ENCODE measurements at regions not wholly inside any gene's neighbourhood (a gene's known extent, or its start where the extent isn't known, plus 50 kb on each side); places are given as distances from the start of the nearest gene placed in this dataset.

GRCh38 chr4:8702020-8702495 is 109.5 kb downstream of the CPZ start:
- Mint-ChIP-seq H3K27me3 (ENCODE audit: low read depth in 3 of 3) (peaks cover 6 to 16% (median 13%) of the 10 kb centered on the region in 3 donors), H3K36me3 (no peaks in the 10 kb centered on the region), H3K4me3 (no peak overlapping the region), H3K4me1 (no peaks in the 10 kb centered on the region), H3K27ac (no peak overlapping the region), H3K9me3 (peaks cover 0 to 2% (median 0%) of the 10 kb centered on the region in 7 donors)
- no peaks in the 10 kb centered on the region for H4K20me1 ChIP-seq (ENCODE audit: insufficient read depth, low read length)
- H3K4me3 ChIP-seq (replicated peaks in 1 of 3; ENCODE audit: low read depth in 2 of 3, low read length in 3 of 3): no peak overlapping the region
- no peak overlapping the region for H3K4me2 ChIP-seq (replicated peaks; ENCODE audit: extremely low read depth, low read length, poor library complexity, severe bottlenecking)
- no peak overlapping the region for H2AFZ ChIP-seq (ENCODE audit: insufficient read depth, low read depth, low read length, poor library complexity, severe bottlenecking)
- H3K36me3 ChIP-seq (replicated peaks in 1 of 2; ENCODE audit: control insufficient read depth in 1 of 2, insufficient read depth in 2 of 2, low read length in 2 of 2): no peaks in the 10 kb centered on the region
- no peaks in the 10 kb centered on the region for H3K79me2 ChIP-seq (ENCODE audit: insufficient read depth, low read length)
- TF ChIP-seq, protein P1, sequence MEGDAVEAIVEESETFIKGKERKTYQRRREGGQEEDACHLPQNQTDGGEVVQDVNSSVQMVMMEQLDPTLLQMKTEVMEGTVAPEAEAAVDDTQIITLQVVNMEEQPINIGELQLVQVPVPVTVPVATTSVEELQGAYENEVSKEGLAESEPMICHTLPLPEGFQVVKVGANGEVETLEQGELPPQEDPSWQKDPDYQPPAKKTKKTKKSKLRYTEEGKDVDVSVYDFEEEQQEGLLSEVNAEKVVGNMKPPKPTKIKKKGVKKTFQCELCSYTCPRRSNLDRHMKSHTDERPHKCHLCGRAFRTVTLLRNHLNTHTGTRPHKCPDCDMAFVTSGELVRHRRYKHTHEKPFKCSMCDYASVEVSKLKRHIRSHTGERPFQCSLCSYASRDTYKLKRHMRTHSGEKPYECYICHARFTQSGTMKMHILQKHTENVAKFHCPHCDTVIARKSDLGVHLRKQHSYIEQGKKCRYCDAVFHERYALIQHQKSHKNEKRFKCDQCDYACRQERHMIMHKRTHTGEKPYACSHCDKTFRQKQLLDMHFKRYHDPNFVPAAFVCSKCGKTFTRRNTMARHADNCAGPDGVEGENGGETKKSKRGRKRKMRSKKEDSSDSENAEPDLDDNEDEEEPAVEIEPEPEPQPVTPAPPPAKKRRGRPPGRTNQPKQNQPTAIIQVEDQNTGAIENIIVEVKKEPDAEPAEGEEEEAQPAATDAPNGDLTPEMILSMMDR (IDR thresholded peaks at IDR 0.05): no peak
- H3K4me1 ChIP-seq (ENCODE audit: control insufficient read depth in 1 of 2, insufficient read depth in 2 of 2, low read length in 2 of 2): no peaks in the 10 kb centered on the region
- H3K9ac ChIP-seq (ENCODE audit: insufficient read depth, low read length, poor library complexity, severe bottlenecking): no peak overlapping the region
- H3K27me3 ChIP-seq (ENCODE audit: control insufficient read depth in 2 of 2, insufficient read depth in 2 of 2, low read length in 2 of 2): no peaks in the 10 kb centered on the region
- no peaks in the 10 kb centered on the region for H3K9me3 ChIP-seq (replicated peaks in 1 of 2; ENCODE audit: control insufficient read depth in 1 of 2, insufficient read depth in 1 of 2, low read length in 2 of 2)
- 78% methylated on average over 8 of the region's 10 CpGs for WGBS (ENCODE audit: insufficient coverage)
- H3K27ac ChIP-seq (ENCODE audit: low read depth in 1 of 2, low read length in 2 of 2): no peak overlapping the region
- intact Hi-C loops (cut with micrococcal nuclease): no loop called here
- DNase-seq: no peak

- H3K9me3 Mint-ChIP-seq: peaks cover 0 to 2% (median 0%) of the 10 kb centered on the region in 7 donors
Measured at GRCh38 chr4:8701126-8702019, 108.8 kb downstream of the CPZ start.

More at GRCh38 chr4:8701126-8702019, 108.8 kb downstream of the CPZ start:
- Histone ChIP-seq H2AFZ (ENCODE audit: insufficient read depth, low read depth, low read length, poor library complexity, severe bottlenecking) (no peak overlapping the region), H3K4me2 (replicated peaks; ENCODE audit: extremely low read depth, low read length, poor library complexity, severe bottlenecking) (no peak overlapping the region), H3K9me3 (replicated peaks in 1 of 2; ENCODE audit: control insufficient read depth in 1 of 2, insufficient read depth in 1 of 2, low read length in 2 of 2) (no peaks in the 10 kb centered on the region), H3K36me3 (replicated peaks in 1 of 2; ENCODE audit: control insufficient read depth in 1 of 2, insufficient read depth in 2 of 2, low read length in 2 of 2) (no peaks in the 10 kb centered on the region), H3K27me3 (ENCODE audit: control insufficient read depth in 2 of 2, insufficient read depth in 2 of 2, low read length in 2 of 2) (no peaks in the 10 kb centered on the region), H3K79me2 (ENCODE audit: insufficient read depth, low read length) (no peaks in the 10 kb centered on the region), H3K4me3 (replicated peaks in 1 of 3; ENCODE audit: low read depth in 2 of 3, low read length in 3 of 3) (no peak overlapping the region), H3K9ac (ENCODE audit: insufficient read depth, low read length, poor library complexity, severe bottlenecking) (no peak overlapping the region), H4K20me1 (ENCODE audit: insufficient read depth, low read length) (no peaks in the 10 kb centered on the region), H3K4me1 (ENCODE audit: control insufficient read depth in 1 of 2, insufficient read depth in 2 of 2, low read length in 2 of 2) (no peaks in the 10 kb centered on the region), H3K27ac (ENCODE audit: low read depth in 1 of 2, low read length in 2 of 2) (no peak overlapping the region)
- Mint-ChIP-seq H3K27me3 (ENCODE audit: low read depth in 3 of 3) (peaks cover 5 to 15% (median 12%) of the 10 kb centered on the region in 3 donors), H3K4me1 (no peaks in the 10 kb centered on the region), H3K4me3 (no peak overlapping the region), H3K27ac (no peak overlapping the region), H3K36me3 (no peaks in the 10 kb centered on the region)
- intact Hi-C loops (cut with micrococcal nuclease): no loop called here
- 85% methylated on average over 10 of the region's 22 CpGs for WGBS (ENCODE audit: insufficient coverage)
- DNase-seq: no peak
- TF ChIP-seq, protein P1 (IDR thresholded peaks at IDR 0.05): no peak
